Globus pallidus (tissue), 1 donor: ENCODE measurements at regions not wholly inside any gene's neighbourhood (a gene's known extent, or its start where the extent isn't known, plus 50 kb on each side); places are given as distances from the start of the nearest gene placed in this dataset.
"Not testable (repeated sequence)": the region's sequence is repeated elsewhere in the genome, so short reads cannot be mapped to it uniquely, and the experiment has no call there.

ENCODE experiments used
- DNase-seq: peaks from one replicate; pipeline ENCODE4 v3.0.0-alpha.2; 2015; ENCODE audit warnings: low spot score

- DNase-seq = no peak
Measured at GRCh38 chr11:11220786-11221185, 132.3 kb downstream of the CSNK2A3 start.

GRCh38 chr11:11218629-11218986 lies 134.4 kb downstream of the CSNK2A3 start:
- no peak for DNase-seq

GRCh38 chr11:11217929-11218628 lies 135.0 kb downstream of the CSNK2A3 start:
- DNase-seq = no peak

GRCh38 chr11:11217289-11217928 lies 135.6 kb downstream of the CSNK2A3 start:
- no peak for DNase-seq

- no peak for DNase-seq
Measured at GRCh38 chr11:11215944-11216343, 137.1 kb downstream of the CSNK2A3 start.

GRCh38 chr11:11215058-11215815 lies 137.8 kb downstream of the CSNK2A3 start:
- no peak for DNase-seq

- no peak for DNase-seq
Measured at GRCh38 chr11:11213117-11213516, 139.9 kb downstream of the CSNK2A3 start.

- no peak for DNase-seq
Measured at GRCh38 chr11:11211888-11212287, 141.2 kb downstream of the CSNK2A3 start.

- DNase-seq = peak; percentile 11
Measured at GRCh38 chr11:11211186-11211585, 141.9 kb downstream of the CSNK2A3 start.

GRCh38 chr11:11210446-11210845 lies 142.6 kb downstream of the CSNK2A3 start:
- no peak for DNase-seq

- DNase-seq = no peak
Measured at GRCh38 chr11:11209967-11210366, 143.1 kb downstream of the CSNK2A3 start.

GRCh38 chr11:11208994-11209393 lies 144.1 kb downstream of the CSNK2A3 start:
- no peak for DNase-seq

GRCh38 chr11:11207428-11207827 lies 145.6 kb downstream of the CSNK2A3 start:
- no peak for DNase-seq

- no peak for DNase-seq
Measured at GRCh38 chr11:11206484-11206883, 146.6 kb downstream of the CSNK2A3 start.

- DNase-seq = no peak
Measured at GRCh38 chr11:11202885-11203284, 150.2 kb downstream of the CSNK2A3 start.

- not testable (repeated sequence) for DNase-seq
Measured at GRCh38 chr11:11201302-11201701, 151.7 kb downstream of the CSNK2A3 start.

GRCh38 chr11:11192541-11192940 lies 160.5 kb downstream of the CSNK2A3 start:
- no peak for DNase-seq

GRCh38 chr11:11189506-11189905 lies 163.5 kb downstream of the CSNK2A3 start:
- DNase-seq = peak; percentile 54

- no peak for DNase-seq
Measured at GRCh38 chr11:11186249-11186648, 166.8 kb downstream of the CSNK2A3 start.

- no peak for DNase-seq
Measured at GRCh38 chr11:11182261-11182660, 170.8 kb downstream of the CSNK2A3 start.

GRCh38 chr11:11178671-11179638 lies 174.1 kb downstream of the CSNK2A3 start:
- peak; percentile 67 for DNase-seq
